ENCODE measurements at regions not wholly inside any gene's neighbourhood (a gene's known extent, or its start where the extent isn't known, plus 50 kb on each side); places are given as distances from the start of the nearest gene placed in this dataset.

- no peaks in the 10 kb centered on the region for H3K36me3 ChIP-seq (ENCODE audit: control insufficient read depth in 2 of 2, insufficient read depth in 1 of 2, low read length in 2 of 2)
- H3K4me1 ChIP-seq (ENCODE audit: control insufficient read depth, insufficient read depth, low read length) = no peaks in the 10 kb centered on the region
- no peak overlapping the region for H3K4me3 ChIP-seq (ENCODE audit: low read depth, low read length)
- H3K9me3 ChIP-seq (ENCODE audit: control insufficient read depth, insufficient read depth, low read depth, low read length) = no peaks in the 10 kb centered on the region
- ChIA-PET CTCF (no interaction called here), POLR2A (no interaction called here)
- H3K27ac ChIP-seq (ENCODE audit: extremely low read depth, low read depth, low read length) = no peak overlapping the region
- TF ChIP-seq ZNF513 (tag by site-specific recombination; IDR thresholded peaks at IDR 0.05) = no peak
Observed at GRCh38 chr20:39378776-39379175, 416.6 kb downstream of the DHX35 start.

DNA sequence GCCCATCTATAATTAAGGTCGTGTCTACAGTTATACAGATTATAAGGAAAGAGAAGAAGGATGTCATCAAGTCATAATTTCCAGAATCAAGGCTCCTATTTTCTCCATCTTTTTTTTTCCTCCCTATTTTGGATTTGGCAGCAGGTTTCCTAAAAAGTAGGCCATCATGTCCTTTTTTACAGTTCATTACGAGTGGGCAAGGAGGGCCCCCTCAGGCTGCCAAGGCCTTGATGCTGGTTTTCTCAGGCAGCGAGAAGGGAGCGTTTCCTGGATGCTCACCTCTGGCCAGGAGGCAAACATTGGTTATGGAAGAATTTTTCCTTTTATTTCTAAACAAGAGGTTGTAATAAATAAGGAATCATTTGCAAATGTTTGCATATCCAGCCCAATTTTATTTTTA lies 414.6 kb downstream of the DHX35 start:
- POLR2A ChIA-PET = no interaction called here
- Histone ChIP-seq H3K4me1 (ENCODE audit: control insufficient read depth, insufficient read depth, low read length) (no peaks in the 10 kb centered on the region), H3K36me3 (ENCODE audit: control insufficient read depth in 2 of 2, insufficient read depth in 1 of 2, low read length in 2 of 2) (no peaks in the 10 kb centered on the region), H3K9me3 (ENCODE audit: control insufficient read depth, insufficient read depth, low read depth, low read length) (no peaks in the 10 kb centered on the region), H3K27ac (ENCODE audit: extremely low read depth, low read depth, low read length) (no peak overlapping the region), H3K4me3 (ENCODE audit: low read depth, low read length) (no peak overlapping the region)
- CTCF ChIA-PET = no interaction called here
- TF ChIP-seq ZNF585B (tag by site-specific recombination; IDR thresholded peaks at IDR 0.05) (no peak), ZNF600 (tag by site-specific recombination; IDR thresholded peaks at IDR 0.05) (no peak), ZNF324 (tag by site-specific recombination; IDR thresholded peaks at IDR 0.05) (no peak), ZBTB7A (tag by site-specific recombination; IDR thresholded peaks at IDR 0.05; ENCODE audit: low read depth) (no peak), KLF8 (tag by site-specific recombination; IDR thresholded peaks at IDR 0.05) (no peak), ZNF624 (tag by site-specific recombination; IDR thresholded peaks at IDR 0.05) (no peak), ZNF423 (tag by site-specific recombination; IDR thresholded peaks at IDR 0.05) (no peak), ZNF146 (tag by site-specific recombination; IDR thresholded peaks at IDR 0.05) (no peak)
- TF ChIP-seq, protein P1, sequence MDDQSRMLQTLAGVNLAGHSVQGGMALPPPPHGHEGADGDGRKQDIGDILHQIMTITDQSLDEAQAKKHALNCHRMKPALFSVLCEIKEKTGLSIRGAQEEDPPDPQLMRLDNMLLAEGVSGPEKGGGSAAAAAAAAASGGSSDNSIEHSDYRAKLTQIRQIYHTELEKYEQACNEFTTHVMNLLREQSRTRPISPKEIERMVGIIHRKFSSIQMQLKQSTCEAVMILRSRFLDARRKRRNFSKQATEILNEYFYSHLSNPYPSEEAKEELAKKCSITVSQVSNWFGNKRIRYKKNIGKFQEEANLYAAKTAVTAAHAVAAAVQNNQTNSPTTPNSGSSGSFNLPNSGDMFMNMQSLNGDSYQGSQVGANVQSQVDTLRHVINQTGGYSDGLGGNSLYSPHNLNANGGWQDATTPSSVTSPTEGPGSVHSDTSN (CRISPR knock-in tag; IDR thresholded peaks at IDR 0.05) = no peak
- TF ChIP-seq, protein P2, sequence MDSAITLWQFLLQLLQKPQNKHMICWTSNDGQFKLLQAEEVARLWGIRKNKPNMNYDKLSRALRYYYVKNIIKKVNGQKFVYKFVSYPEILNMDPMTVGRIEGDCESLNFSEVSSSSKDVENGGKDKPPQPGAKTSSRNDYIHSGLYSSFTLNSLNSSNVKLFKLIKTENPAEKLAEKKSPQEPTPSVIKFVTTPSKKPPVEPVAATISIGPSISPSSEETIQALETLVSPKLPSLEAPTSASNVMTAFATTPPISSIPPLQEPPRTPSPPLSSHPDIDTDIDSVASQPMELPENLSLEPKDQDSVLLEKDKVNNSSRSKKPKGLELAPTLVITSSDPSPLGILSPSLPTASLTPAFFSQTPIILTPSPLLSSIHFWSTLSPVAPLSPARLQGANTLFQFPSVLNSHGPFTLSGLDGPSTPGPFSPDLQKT (IDR thresholded peaks at IDR 0.05; ENCODE audit: borderline replicate concordance, low read depth, low read length) = no peak

DNA sequence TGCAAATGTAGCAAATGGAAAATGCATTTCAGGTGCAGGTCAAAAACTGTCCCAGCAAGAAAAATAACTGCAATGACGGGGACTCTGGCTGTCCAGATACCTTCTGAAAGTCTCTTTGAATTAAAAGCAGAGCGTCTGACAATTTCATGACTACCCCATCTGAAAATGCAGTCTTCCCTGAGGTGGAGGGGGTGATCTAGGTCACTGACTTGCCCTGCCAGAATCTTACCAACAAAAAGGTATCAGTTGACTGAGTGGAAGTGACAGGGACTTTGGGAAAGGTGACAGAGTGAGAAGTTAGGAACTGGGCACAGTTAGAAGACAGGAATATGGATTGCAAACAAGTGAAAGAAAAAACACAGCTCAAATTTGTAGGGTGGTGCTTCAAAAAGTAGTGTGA lies 402.2 kb downstream of the DHX35 start:
- H3K9me3 ChIP-seq (ENCODE audit: control insufficient read depth, insufficient read depth, low read depth, low read length) = no peaks in the 10 kb centered on the region
- ChIA-PET POLR2A (no interaction called here), CTCF (no interaction called here)
- no peak overlapping the region for H3K4me3 ChIP-seq (ENCODE audit: low read depth, low read length)
- H3K27ac ChIP-seq (ENCODE audit: extremely low read depth, low read depth, low read length) = no peak overlapping the region
- H3K36me3 ChIP-seq (ENCODE audit: control insufficient read depth in 2 of 2, insufficient read depth in 1 of 2, low read length in 2 of 2) = no peaks in the 10 kb centered on the region
- no peaks in the 10 kb centered on the region for H3K4me1 ChIP-seq (ENCODE audit: control insufficient read depth, insufficient read depth, low read length)
- no peak for TF ChIP-seq ZNF18 (tag by site-specific recombination; IDR thresholded peaks at IDR 0.05)
- TF ChIP-seq GLI2 (tag by site-specific recombination; IDR thresholded peaks at IDR 0.05; ENCODE audit: borderline replicate concordance, low read depth) = no peak
- TF ChIP-seq, protein P3, sequence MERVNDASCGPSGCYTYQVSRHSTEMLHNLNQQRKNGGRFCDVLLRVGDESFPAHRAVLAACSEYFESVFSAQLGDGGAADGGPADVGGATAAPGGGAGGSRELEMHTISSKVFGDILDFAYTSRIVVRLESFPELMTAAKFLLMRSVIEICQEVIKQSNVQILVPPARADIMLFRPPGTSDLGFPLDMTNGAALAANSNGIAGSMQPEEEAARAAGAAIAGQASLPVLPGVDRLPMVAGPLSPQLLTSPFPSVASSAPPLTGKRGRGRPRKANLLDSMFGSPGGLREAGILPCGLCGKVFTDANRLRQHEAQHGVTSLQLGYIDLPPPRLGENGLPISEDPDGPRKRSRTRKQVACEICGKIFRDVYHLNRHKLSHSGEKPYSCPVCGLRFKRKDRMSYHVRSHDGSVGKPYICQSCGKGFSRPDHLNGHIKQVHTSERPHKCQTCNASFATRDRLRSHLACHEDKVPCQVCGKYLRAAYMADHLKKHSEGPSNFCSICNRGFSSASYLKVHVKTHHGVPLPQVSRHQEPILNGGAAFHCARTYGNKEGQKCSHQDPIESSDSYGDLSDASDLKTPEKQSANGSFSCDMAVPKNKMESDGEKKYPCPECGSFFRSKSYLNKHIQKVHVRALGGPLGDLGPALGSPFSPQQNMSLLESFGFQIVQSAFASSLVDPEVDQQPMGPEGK (tag by site-specific recombination; IDR thresholded peaks at IDR 0.05) = no peak
- TF ChIP-seq ZNF426 (tag by site-specific recombination; IDR thresholded peaks at IDR 0.05) = no peak
- TF ChIP-seq HOXD13 (CRISPR knock-in tag; IDR thresholded peaks at IDR 0.05; ENCODE audit: borderline replicate concordance) = no peak
- TF ChIP-seq PRDM6 (tag by site-specific recombination; IDR thresholded peaks at IDR 0.05) = no peak
- no peak for TF ChIP-seq ZNF114 (tag by site-specific recombination; IDR thresholded peaks at IDR 0.05)
- TF ChIP-seq ZNF791 (tag by site-specific recombination; IDR thresholded peaks at IDR 0.05) = no peak
- no peak for TF ChIP-seq ZSCAN18 (tag by site-specific recombination; IDR thresholded peaks at IDR 0.05)
- no peak for TF ChIP-seq ZNF747 (tag by site-specific recombination; IDR thresholded peaks at IDR 0.05)
- no peak for TF ChIP-seq ZNF785 (tag by site-specific recombination; IDR thresholded peaks at IDR 0.05)
- TF ChIP-seq YY2 (tag by site-specific recombination; IDR thresholded peaks at IDR 0.05) = no peak

All from HEK293 (cell line).